ENCODE measurements at regions not wholly inside any gene's neighbourhood (a gene's known extent, or its start where the extent isn't known, plus 50 kb on each side); places are given as distances from the start of the nearest gene placed in this dataset.

DNA sequence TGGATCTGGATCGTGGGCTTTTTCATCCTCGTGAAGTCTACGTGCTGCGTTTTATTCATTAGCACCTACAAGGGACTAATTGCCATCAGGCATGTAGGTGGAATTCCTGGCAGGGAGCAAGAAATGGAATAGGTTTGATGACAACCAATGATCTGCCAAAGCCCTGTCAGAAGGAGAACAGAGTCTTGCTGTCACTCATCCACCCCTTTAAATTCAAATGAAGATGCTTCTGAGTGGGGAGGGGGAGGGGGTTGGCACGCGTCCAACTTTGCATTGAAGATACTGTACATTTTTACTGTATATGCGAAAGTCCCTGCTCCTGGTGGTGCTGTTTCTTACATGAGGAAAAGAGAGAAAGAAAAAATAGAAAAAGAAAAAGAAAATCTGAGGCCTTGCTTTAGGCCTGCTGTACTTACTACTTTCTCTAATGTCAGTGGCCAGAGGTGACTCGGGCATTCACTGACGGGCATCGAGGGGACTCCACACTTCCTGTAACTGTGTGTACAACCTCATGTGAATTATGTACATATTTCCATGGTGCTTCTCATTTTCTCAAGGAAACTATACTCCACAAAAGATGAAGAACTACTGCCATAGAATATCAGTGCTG is 569.1 kb downstream of the INHBA start:
- Histone ChIP-seq H3K9ac (ENCODE audit: low read depth, low read length) (no peak overlapping the region), H3K36me3 (ENCODE audit: insufficient read depth, low read depth, low read length) (no peaks in the 10 kb centered on the region), H3K4me3 (ENCODE audit: low read length) (no peak overlapping the region), H3K27ac (ENCODE audit: low read length) (no peak overlapping the region), H3K27me3 (ENCODE audit: insufficient read depth, low read length) (no peaks in the 10 kb centered on the region), H3K9me3 (ENCODE audit: insufficient read depth, low read depth, low read length) (no peaks in the 10 kb centered on the region), H3K4me1 (ENCODE audit: insufficient read depth, low read length) (0 out of 2 replicates have a peak, but pooled peaks cover 4% of the 10 kb centered on the region)

DNA sequence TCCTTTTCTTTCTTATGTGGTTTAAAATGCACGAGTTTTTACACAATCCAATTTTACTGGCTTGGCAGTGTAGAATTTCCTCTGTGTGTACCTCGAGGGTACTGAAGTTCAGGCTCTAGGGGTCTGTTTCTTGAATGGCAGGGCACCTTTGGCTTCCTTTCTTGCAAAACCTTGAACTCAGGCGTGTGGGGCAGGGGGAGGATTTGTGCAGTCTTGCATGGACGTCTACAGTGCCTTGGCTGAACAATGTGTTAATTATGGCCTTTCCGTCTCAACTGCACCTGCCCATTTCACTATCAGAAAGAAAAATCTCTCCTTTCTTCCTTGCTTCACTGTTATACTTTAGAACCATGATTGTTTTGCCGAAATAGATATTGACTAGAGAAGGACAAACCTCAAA is 570.9 kb downstream of the INHBA start:
- Histone ChIP-seq H3K36me3 (ENCODE audit: insufficient read depth, low read depth, low read length) (no peaks in the 10 kb centered on the region), H3K27ac (ENCODE audit: low read length) (no peak overlapping the region), H3K9me3 (ENCODE audit: insufficient read depth, low read depth, low read length) (no peaks in the 10 kb centered on the region), H3K4me1 (ENCODE audit: insufficient read depth, low read length) (0 out of 2 replicates have a peak, but pooled peaks cover 4% of the 10 kb centered on the region), H3K27me3 (ENCODE audit: insufficient read depth, low read length) (no peaks in the 10 kb centered on the region), H3K9ac (ENCODE audit: low read depth, low read length) (no peak overlapping the region), H3K4me3 (ENCODE audit: low read length) (no peak overlapping the region)

DNA sequence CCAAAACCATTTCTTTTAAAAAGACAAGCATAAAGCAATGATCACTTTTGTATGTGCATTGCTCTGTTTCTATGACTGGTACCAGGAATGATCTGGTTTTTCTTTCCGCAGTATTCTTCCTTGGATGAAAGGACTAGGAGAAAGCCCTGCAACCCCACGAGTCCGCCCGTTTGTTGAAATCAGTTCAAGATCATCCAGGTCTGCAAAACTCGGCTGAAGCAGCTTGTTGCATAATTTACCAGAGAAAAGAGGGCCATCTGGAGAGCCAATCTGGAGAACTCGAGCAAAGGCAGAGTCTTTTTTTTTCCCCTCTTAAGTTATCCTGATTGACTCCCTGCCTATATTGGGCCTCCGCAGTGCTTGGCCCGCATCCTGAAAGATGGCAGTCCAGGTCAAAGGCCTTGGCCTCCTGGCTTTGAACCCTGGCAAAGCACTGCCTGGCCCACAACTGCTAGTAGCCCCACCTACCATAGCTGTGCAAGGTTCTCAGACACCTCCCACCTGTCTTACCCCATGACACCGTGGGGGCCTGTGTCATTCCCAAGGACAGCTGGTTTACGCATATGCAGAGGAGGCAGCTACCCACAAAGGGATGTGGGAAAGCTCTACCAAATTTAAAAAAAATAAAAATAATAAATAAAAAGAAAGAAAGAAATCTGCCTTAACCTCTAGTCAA is 572.2 kb downstream of the INHBA start:
- Histone ChIP-seq H3K27ac (ENCODE audit: low read length) (no peak overlapping the region), H3K9me3 (ENCODE audit: insufficient read depth, low read depth, low read length) (no peaks in the 10 kb centered on the region), H3K4me3 (ENCODE audit: low read length) (no peak overlapping the region), H3K27me3 (ENCODE audit: insufficient read depth, low read length) (no peaks in the 10 kb centered on the region), H3K9ac (ENCODE audit: low read depth, low read length) (no peak overlapping the region), H3K4me1 (ENCODE audit: insufficient read depth, low read length) (0 out of 2 replicates have a peak, but pooled peaks cover 4% of the 10 kb centered on the region), H3K36me3 (ENCODE audit: insufficient read depth, low read depth, low read length) (no peaks in the 10 kb centered on the region)

DNA sequence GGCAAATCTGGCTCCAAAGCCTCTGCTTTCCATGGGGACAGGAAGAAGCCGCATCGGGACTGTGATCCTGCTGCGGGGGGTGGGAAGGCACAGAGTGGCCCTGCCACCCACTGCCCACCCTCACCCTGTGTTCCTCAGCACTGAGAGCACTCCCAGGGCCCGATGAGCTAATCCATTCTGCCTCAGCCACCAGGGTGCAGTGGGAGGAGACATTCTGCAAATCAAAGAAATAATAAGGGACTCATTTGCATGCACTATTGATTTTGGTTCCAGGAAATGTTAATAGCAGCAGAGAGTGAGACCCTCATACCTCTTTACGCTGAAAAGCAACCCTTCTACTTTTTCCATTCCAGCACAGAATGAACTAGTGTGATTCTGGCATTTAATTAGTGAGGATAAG is 572.8 kb downstream of the INHBA start:
- Histone ChIP-seq H3K4me1 (ENCODE audit: insufficient read depth, low read length) (0 out of 2 replicates have a peak, but pooled peaks cover 4% of the 10 kb centered on the region), H3K36me3 (ENCODE audit: insufficient read depth, low read depth, low read length) (no peaks in the 10 kb centered on the region), H3K9ac (ENCODE audit: low read depth, low read length) (no peak overlapping the region), H3K27me3 (ENCODE audit: insufficient read depth, low read length) (no peaks in the 10 kb centered on the region), H3K9me3 (ENCODE audit: insufficient read depth, low read depth, low read length) (no peaks in the 10 kb centered on the region), H3K4me3 (ENCODE audit: low read length) (no peak overlapping the region), H3K27ac (ENCODE audit: low read length) (no peak overlapping the region)

DNA sequence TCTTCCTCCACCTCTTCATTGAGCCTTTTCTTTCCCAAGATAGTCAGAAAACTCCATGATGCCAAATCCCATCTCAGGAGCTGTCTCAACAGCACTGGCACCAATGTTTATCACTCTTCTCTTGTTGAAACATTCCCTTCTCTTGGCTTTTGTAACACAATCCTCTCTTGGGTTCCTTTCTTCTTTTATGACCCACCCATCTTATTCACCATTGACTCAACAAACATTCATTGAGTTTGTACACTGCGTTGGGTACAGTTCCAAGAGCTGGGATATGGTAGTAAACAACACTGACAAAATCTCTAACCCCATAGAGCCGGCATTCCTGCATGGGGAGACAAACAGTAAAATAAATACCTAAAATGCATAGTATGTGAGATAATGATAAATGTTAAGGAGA is 577.5 kb downstream of the INHBA start:
- Histone ChIP-seq H3K9me3 (ENCODE audit: insufficient read depth, low read depth, low read length) (no peaks in the 10 kb centered on the region), H3K27ac (ENCODE audit: low read length) (no peak overlapping the region), H3K4me3 (ENCODE audit: low read length) (no peak overlapping the region), H3K9ac (ENCODE audit: low read depth, low read length) (no peak overlapping the region), H3K4me1 (ENCODE audit: insufficient read depth, low read length) (no peaks in the 10 kb centered on the region), H3K36me3 (ENCODE audit: insufficient read depth, low read depth, low read length) (no peaks in the 10 kb centered on the region), H3K27me3 (ENCODE audit: insufficient read depth, low read length) (no peaks in the 10 kb centered on the region)

DNA sequence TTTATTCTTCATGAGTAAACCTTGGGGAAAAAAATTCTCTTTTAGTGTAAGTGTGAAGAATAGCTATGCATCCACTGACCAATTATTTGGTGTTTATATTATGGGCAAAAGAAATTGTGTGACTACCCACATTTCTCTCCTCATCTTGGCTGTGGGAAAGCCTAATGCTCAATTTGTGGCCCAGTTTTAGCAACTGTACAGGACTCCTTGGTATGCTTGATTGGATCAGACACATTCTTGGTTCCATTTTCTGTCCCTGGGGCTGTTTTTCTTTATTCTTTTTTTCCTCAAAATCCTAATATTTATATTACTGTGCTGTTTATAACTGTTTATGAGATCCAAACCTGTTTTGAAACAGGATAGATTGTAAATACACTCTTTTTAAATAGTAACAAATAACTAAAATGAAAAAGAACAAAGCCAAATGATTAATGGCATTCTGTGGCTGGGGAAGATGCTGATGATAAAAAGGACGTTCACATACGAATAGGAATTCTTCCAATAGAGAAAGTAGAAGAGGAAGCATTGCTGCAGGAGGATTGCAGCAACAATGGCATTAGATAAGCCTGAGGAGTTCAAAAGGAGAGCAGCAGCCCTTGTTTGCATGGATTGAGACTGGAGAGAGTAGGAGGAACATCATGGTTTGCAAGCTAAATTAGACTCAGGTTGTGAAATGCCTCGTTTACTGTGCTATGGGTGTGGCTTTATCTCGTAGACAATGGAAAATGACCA is 580.5 kb downstream of the INHBA start:
- Histone ChIP-seq H3K36me3 (ENCODE audit: insufficient read depth, low read depth, low read length) (no peaks in the 10 kb centered on the region), H3K9ac (ENCODE audit: low read depth, low read length) (no peak overlapping the region), H3K9me3 (ENCODE audit: insufficient read depth, low read depth, low read length) (no peaks in the 10 kb centered on the region), H3K27me3 (ENCODE audit: insufficient read depth, low read length) (no peaks in the 10 kb centered on the region), H3K4me3 (ENCODE audit: low read length) (no peak overlapping the region), H3K4me1 (ENCODE audit: insufficient read depth, low read length) (no peaks in the 10 kb centered on the region), H3K27ac (ENCODE audit: low read length) (no peak overlapping the region)

DNA sequence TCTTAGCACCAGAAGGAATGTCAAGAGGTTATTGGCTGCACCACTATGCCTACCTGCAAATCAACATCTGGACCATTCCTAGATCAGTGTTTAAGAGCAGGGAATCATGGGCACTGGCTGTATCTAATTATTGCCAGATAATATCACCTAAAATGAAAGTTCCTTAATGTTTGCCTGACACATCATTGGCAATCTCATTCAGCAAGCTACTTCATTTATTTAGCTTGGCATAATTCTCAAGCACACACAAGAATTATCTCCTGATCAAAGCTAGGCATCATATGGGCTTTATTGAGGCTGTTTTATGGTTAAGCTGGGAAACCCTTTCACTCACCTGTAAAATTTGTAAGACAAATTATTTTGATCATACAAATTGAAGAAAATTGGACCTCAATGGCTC is 581.7 kb downstream of the INHBA start:
- no peaks in the 10 kb centered on the region; the same call in 1 of the 2 replicates for H3K27me3 ChIP-seq (ENCODE audit: insufficient read depth, low read length)
- H3K4me1 ChIP-seq (ENCODE audit: insufficient read depth, low read length) = no peaks in the 10 kb centered on the region
- H3K4me3 ChIP-seq (ENCODE audit: low read length) = no peak overlapping the region
- H3K36me3 ChIP-seq (ENCODE audit: insufficient read depth, low read depth, low read length) = no peaks in the 10 kb centered on the region
- H3K9ac ChIP-seq (ENCODE audit: low read depth, low read length) = no peak overlapping the region
- H3K9me3 ChIP-seq (ENCODE audit: insufficient read depth, low read depth, low read length) = no peaks in the 10 kb centered on the region
- H3K27ac ChIP-seq (ENCODE audit: low read length) = no peak overlapping the region

DNA sequence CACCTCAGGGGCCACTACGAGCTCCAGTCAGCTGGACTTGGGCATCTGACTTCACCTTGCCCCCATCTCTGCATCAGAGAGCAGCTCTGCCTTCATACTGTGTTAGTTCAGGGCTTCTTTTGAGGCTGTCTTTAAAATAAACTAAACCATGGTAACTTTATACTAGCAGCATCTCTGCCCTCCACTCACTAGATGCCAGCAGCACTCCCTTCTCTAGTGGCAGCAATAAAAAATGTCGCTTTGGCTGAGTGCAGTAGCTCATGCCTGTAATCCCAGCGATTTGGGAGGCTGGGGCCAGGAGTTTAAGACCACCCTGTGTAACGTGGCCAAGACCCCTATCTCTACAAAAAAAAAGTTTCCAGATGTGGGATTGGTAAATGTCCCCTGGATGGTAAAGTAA is 584.4 kb downstream of the INHBA start:
- H3K9me3 ChIP-seq (ENCODE audit: insufficient read depth, low read depth, low read length) = no peaks in the 10 kb centered on the region
- no peak overlapping the region for H3K9ac ChIP-seq (ENCODE audit: low read depth, low read length)
- no peak overlapping the region for H3K4me3 ChIP-seq (ENCODE audit: low read length)
- no peaks in the 10 kb centered on the region for H3K36me3 ChIP-seq (ENCODE audit: insufficient read depth, low read depth, low read length)
- peaks cover 4% of the 10 kb centered on the region; the same call in 1 of the 2 replicates for H3K4me1 ChIP-seq (ENCODE audit: insufficient read depth, low read length)
- H3K27me3 ChIP-seq (ENCODE audit: insufficient read depth, low read length) = no peaks in the 10 kb centered on the region; the same call in 1 of the 2 replicates
- H3K27ac ChIP-seq (ENCODE audit: low read length) = no peak overlapping the region

DNA sequence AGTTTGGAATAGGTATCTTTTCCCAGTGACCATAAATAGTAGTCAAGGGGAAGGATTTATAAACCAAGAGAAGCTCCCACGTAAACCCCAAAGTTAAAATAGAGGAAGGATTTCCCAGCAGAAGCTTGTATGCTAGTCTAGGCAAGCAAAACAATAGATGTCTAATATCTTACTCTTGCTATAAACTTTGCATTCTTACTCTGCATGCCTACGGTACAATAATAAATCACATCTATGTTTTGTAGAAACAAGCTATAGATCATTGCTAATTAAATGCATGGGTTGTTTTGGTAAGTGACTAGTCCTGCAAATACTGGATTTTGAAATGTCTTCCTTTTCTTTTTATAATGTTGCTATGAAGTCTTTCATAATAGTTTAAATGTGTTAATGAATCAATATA is 585.5 kb downstream of the INHBA start:
- no peak overlapping the region for H3K4me3 ChIP-seq (ENCODE audit: low read length)
- H3K27ac ChIP-seq (ENCODE audit: low read length) = no peak overlapping the region
- H3K27me3 ChIP-seq (ENCODE audit: insufficient read depth, low read length) = no peaks in the 10 kb centered on the region; the same call in 1 of the 2 replicates
- no peaks in the 10 kb centered on the region for H3K9me3 ChIP-seq (ENCODE audit: insufficient read depth, low read depth, low read length)
- H3K36me3 ChIP-seq (ENCODE audit: insufficient read depth, low read depth, low read length) = no peaks in the 10 kb centered on the region
- peaks cover 7% of the 10 kb centered on the region; the same call in 1 of the 2 replicates for H3K4me1 ChIP-seq (ENCODE audit: insufficient read depth, low read length)
- no peak overlapping the region for H3K9ac ChIP-seq (ENCODE audit: low read depth, low read length)

DNA sequence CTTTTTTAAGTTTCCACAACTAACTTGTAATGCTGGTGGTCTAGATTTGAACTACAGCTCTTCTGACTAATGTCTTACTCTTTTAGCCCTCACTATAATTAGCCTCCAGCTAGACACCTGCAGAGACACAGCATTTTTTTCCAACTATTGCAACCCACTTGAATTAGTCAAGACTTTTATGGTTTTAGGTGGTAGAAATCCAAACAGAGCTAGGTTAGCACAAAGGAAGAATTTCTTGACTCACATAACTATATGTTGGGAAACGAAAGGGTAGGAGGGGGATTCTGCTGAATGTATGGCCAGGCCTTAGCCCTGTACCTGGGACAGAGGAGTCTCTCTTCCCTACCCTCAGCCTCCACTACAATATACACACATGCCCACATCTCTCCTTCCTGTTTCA is 586.1 kb downstream of the INHBA start:
- H3K27ac ChIP-seq (ENCODE audit: low read length) = no peak overlapping the region
- H3K27me3 ChIP-seq (ENCODE audit: insufficient read depth, low read length) = no peaks in the 10 kb centered on the region; the same call in 1 of the 2 replicates
- no peak overlapping the region for H3K9ac ChIP-seq (ENCODE audit: low read depth, low read length)
- H3K4me1 ChIP-seq (ENCODE audit: insufficient read depth, low read length) = peaks cover 7% of the 10 kb centered on the region; the same call in 1 of the 2 replicates
- no peaks in the 10 kb centered on the region for H3K9me3 ChIP-seq (ENCODE audit: insufficient read depth, low read depth, low read length)
- H3K36me3 ChIP-seq (ENCODE audit: insufficient read depth, low read depth, low read length) = no peaks in the 10 kb centered on the region
- H3K4me3 ChIP-seq (ENCODE audit: low read length) = no peak overlapping the region

DNA sequence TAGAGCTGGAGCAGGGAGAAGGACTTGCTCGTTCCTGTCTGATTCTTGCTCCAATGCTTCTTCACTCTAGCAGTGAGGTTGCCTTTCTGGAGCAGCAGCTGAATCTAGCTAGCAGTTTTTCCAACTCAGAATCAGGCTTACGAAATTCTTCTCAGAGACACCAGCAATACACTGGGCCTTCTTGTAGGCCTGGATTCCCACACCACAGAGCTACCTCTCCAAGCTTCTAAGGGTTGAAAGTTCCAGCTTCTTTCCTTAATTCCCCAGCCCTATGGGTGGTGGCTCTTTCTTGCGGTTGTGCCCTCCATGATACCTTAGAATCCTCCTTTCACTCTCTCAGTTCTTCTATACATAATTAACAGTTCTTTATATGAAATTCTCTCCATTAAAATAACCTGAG is 586.6 kb downstream of the INHBA start:
- no peaks in the 10 kb centered on the region for H3K9me3 ChIP-seq (ENCODE audit: insufficient read depth, low read depth, low read length)
- peaks cover 7% of the 10 kb centered on the region; the same call in 1 of the 2 replicates for H3K4me1 ChIP-seq (ENCODE audit: insufficient read depth, low read length)
- no peak overlapping the region for H3K9ac ChIP-seq (ENCODE audit: low read depth, low read length)
- H3K36me3 ChIP-seq (ENCODE audit: insufficient read depth, low read depth, low read length) = no peaks in the 10 kb centered on the region
- no peak overlapping the region for H3K27ac ChIP-seq (ENCODE audit: low read length)
- H3K27me3 ChIP-seq (ENCODE audit: insufficient read depth, low read length) = no peaks in the 10 kb centered on the region; the same call in 1 of the 2 replicates
- no peak overlapping the region for H3K4me3 ChIP-seq (ENCODE audit: low read length)

All from iPS-20b (cell line).